ENCODE measurements at regions not wholly inside any gene's neighbourhood (a gene's known extent, or its start where the extent isn't known, plus 50 kb on each side); places are given as distances from the start of the nearest gene placed in this dataset.
"Not testable (repeated sequence)": the region's sequence is repeated elsewhere in the genome, so short reads cannot be mapped to it uniquely, and the experiment has no call there.

DNA sequence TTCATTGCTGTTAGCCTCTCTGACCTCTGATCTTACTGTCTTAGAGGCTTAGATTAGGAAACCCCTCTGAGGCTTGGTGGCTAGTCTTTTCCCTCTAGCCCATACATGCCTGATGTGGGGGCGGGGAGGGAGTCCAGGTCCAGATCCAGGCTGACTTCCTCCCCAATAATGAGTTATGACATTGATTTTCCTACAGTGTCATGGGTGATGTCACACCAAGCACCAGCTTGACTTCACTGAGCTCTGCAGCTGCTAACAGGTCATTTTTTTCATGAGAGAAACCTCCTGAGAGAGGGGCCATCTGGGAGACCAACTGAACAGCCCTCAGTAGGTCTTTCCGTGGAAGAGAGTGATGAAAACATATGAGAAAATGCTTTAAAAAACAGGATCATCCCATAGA, 180.2 kb upstream of the N4BP1 start:
- no peak for DNase-seq (ENCODE audit: extremely low read depth in 1 of 2, low read depth in 1 of 2)

DNA sequence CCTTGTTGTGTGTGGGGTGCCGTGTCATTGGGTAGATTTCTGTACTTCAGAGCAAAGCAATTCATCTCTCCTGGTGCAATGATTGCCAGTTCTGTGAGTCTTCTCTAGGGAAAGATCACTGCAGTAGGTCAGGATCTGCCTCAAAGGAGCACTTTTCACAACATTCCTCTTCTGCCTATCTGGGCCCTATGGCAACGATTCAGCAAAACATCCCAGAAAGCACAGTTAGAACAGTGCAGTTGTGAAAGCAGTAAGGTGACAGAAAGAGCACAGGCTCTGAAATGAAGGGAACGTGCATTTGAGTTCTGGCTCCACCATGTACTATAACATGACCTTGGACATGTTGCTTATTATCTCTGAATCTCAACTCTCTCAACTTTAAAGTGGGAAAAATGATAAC, 178.5 kb upstream of the N4BP1 start:
- no peak for DNase-seq (ENCODE audit: extremely low read depth in 1 of 2, low read depth in 1 of 2)

DNA sequence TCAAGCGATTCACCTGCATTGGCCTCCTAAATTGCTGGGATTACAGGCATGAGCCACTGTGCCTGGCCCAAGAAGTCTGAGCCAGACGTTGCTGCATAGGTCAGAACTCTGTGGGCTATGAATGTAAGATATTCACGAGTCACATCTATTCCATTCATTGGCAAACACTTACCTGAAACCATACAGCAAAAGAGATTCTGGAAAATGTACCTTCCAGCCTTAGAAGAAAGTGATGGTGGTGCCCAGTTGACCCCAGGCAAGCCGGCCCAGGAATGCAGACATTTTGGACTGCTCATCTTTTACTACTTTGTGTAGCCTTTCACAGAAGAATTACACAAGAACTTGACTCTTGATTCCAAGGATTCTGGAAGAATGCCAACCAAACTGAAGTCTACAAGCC, 135.6 kb upstream of the N4BP1 start:
- no peak for DNase-seq (ENCODE audit: extremely low read depth in 1 of 2, low read depth in 1 of 2)

DNA sequence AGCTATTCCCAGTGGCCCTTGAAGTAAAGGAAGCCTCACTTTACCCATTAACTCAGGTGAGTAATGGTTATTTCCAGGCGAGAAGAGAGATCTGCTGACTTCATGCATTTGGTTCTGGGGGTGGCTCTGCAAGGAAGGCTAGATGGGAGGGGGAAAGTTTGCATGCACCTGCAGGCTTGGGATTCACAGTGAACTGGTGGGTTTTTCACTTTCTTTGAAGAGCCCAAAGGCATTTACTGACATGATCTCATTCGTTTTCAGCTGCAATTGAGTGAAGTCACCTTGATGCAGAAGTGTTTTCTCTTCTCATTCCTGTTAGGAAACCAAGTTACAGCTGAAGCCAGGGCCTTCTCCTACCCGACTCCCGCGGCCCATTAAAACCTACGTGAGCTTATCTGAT, 131.0 kb upstream of the N4BP1 start:
- no peak for DNase-seq (ENCODE audit: extremely low read depth in 1 of 2, low read depth in 1 of 2)

DNA sequence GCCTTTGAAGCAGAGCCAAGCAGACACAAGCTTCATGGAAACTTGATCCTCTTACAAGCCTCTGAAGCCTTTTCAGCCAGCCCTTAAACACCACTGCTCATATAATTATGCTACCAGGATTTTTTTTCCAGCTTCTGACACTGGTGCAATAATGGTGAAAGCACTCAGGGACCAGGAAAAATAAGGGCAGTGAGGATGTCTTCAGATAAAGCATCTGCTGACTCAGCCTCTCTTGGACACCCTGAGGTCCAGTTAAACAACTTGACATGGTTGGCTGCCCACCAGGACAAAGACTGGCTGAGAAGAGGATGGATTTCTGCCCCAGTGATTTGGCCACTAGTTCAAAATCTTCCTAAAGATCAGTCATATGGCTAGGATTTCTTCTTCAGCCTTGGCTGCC, 124.2 kb upstream of the N4BP1 start:
- no peak for DNase-seq (ENCODE audit: extremely low read depth in 1 of 2, low read depth in 1 of 2)

DNA sequence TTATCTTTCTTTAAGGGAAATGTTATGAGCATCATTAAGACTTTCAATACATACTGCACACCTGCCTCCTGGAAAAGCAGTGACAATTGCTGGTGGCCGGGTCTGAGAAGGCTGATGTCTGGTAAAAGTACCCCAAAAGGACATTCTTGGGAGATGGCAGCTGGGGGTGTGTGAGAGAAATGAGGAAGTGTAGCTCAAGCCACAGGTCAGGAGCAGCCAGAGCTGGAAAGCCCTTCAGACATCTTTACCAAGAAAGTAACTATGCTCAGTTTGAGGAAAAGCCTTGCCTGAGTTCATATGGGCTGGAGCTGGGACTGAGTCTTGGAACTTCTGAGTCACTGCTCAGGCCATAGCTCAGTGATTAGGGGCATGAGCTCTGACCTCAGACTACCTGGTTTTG, 94.7 kb upstream of the N4BP1 start:
- DNase-seq (ENCODE audit: extremely low read depth in 1 of 2, low read depth in 1 of 2): no peak

DNA sequence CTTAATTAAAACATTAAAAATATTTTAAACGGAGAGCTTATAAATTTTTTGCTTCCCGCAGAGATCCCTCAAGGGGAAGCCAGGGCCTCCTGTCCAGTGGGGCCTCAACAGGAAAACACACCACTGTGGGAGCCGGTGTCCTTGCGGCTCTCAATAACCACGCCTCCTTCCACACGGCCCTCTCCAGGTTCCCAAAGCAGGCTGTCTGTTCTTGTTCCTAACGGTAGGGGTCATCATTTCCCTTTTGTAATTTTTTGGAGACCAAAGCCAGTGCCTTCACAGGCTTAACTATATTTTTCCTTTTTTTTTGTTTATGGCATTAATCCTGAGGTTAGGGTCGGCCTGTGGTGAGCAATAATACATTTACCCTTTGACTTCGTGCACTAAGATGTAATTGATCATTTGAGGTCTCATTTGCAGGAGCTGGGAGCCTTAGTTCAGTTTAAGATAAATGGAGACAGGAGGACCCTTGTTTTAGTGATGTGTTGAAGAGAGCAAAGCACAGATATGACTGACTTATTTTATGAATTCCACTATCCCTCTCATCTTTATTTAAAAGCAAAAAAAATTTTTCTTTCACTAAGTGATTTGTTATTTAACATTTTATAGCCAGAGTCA, 77.5 kb upstream of the N4BP1 start:
- DNase-seq (ENCODE audit: extremely low read depth in 1 of 2, low read depth in 1 of 2): peak in 1 of 2 donors; percentile 31

DNA sequence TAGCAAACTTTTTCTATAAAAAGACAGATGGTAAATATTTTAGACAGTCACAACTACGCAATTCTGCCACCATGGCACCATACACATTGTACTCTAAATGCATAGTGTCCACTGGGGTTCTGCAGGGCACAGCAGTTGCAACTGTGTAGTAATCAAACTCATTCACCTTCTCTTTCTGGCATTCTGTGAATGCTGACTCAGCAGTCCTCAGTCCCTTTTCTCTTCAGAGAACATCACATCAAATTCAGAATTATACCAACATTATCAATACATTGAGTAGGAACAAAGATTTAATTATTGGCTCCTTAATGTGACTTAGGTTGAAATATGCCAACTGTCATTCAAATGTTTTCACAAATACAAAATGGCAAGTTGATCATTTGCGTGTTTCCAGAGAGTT, 74.2 kb upstream of the N4BP1 start:
- no peak for DNase-seq (ENCODE audit: extremely low read depth in 1 of 2, low read depth in 1 of 2)

DNA sequence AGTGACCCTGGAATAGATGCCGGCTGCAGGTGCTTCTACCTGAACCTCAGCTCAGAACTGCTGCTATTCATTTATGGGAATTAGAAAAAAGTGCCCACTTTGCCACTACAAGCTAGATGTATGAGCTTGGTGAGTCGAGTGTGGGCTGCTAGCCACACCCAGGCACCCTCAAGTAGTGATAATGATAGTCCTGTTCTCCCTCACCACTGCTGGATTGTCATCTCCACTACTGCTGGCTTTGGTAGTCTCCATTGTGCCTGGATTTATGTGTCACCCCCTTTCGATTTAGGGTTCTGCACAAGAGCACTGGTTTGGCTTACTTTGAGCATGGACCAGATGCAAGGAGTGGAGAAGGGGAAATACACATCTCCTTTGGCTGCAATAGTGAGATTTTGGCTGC, 73.0 kb upstream of the N4BP1 start:
- DNase-seq (ENCODE audit: extremely low read depth in 1 of 2, low read depth in 1 of 2): peak in 1 of 2 donors; percentile 1

DNA sequence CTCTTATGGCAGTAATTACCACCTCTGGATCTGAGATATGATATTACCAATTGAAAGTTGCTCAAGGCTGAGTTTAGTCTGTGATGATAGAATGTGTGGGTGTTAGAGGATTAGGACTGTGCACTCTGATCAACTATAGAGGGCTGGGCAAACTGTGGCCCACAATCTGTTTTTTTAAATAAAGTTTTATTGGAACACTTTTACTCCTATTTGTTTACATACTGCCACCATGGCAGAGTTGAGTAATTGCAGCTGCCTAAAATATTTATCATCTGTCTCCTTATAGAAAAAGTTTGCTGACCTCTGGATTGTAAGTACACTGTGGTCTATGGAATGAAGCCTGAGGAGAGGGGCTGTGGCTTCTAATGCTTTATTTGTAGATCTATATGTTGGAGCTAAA, 71.5 kb upstream of the N4BP1 start:
- DNase-seq (ENCODE audit: extremely low read depth in 1 of 2, low read depth in 1 of 2): no peak

DNA sequence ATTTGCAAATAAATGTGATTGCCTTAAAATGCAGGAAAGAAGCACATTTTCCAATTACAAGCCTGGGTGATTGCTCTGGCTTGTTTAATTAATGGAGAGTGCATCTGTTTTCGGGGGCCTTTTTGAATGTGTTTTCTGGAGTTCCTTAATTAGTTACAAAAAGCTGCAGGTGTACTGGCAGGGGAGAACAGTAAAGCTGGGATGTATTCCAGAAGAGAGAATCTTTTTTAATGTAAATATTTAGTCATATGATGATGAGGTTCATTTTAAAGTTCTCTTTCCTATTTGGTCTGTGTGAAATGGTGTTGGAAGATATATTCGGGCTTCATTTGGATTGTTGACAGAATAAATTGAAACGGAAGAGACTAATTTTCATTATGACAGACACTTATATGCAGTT, 70.9 kb upstream of the N4BP1 start:
- DNase-seq (ENCODE audit: extremely low read depth in 1 of 2, low read depth in 1 of 2): no peak

DNA sequence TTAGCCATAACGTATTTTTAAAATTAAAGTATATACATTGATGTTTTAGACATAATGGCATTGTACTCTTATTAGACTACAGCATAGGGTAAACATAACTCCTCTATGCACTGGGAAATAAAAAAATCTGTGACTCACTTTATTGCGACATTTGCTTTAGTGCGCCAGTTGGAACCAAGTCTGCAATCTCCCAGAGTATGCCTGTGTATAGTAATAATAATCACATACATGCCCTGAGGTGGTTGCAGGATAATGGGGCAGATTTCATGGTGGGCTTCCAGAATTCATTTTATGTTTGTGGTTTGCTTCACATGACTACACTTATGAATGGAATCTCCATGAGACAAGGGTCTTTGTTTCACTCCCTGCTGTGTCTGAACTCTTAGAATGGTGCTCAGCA, 66.9 kb upstream of the N4BP1 start:
- DNase-seq (ENCODE audit: extremely low read depth in 1 of 2, low read depth in 1 of 2): no peak

DNA sequence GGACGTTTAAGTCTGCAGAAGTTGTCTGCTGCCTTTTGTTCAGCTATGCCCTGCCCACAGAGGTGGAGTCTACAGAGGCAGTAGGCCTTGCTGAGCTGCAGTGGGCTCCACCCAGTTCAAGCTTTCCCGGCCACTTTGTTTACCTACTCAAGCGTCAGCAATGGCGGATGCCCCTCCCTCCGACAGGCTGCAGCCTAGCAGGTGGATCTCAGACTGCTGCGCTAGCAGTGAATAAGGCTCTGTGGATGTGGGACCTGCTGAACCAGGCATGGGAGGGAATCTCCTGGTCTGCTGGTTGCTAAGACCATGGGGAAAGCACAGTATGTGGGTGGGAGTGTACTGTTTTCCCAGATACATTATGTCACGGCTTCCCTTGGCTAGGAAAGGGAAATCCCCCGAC, 58.2 kb upstream of the N4BP1 start:
- DNase-seq (ENCODE audit: extremely low read depth in 1 of 2, low read depth in 1 of 2): not testable (repeated sequence)

DNA sequence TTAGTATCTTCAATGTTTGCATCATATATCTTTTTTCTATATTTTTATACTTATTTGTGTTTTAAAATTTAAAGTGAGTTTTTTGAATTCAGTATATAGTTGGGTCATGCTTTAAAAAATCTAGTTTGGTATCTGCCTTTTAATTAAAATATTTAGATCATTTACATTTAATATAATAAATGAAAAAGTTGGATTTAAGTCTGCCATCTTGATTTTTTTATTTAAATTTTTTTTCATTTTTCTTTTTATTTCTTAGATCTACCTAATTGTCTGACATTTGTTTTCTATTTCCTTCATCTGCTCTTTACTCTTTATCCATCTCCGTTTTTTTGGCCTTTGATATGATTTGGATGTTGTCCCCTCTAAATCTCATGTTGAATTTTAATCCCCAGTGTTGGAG, 50.0 kb upstream of the N4BP1 start:
- DNase-seq (ENCODE audit: extremely low read depth in 1 of 2, low read depth in 1 of 2): no peak

Measured in stimulated activated CD8-positive, alpha-beta memory T cell treated with anti-CD3 and anti-CD28 coated beads, Interleukin-7, amount 100 ng/mL, for 48 hours (primary cell).